Raji (cell line): ENCODE measurements at regions not wholly inside any gene's neighbourhood (a gene's known extent, or its start where the extent isn't known, plus 50 kb on each side); places are given as distances from the start of the nearest gene placed in this dataset.

Source experiments
- POLR2A ChIP-seq: IDR thresholded peaks from 2 replicates; pipeline ENCODE4 v1.6.1; 2011; ENCODE audit warnings: low read depth, low read length, control low read depth; ENCODE audit not compliant: insufficient read depth

DNA sequence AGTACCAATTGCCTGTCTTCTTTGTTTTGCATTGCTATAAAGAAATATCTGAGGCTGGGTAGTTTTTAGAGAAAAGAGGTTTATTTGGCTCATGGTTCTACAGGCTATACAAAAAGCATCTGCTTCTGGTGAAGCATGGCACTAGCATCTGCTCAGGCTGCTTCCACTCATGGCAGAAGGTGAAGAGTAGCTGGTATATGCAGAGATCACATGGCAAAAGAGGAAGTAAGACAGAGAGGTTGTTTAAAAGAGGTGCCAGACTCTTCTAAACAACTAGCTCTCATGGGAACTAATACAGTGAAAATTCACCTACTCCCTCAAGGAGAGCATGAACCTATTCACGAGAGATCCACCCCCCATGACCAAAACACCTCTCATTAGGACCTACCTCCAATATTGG is 56.7 kb upstream of the GUCA2B start:
- TF ChIP-seq POLR2A = no peak

DNA sequence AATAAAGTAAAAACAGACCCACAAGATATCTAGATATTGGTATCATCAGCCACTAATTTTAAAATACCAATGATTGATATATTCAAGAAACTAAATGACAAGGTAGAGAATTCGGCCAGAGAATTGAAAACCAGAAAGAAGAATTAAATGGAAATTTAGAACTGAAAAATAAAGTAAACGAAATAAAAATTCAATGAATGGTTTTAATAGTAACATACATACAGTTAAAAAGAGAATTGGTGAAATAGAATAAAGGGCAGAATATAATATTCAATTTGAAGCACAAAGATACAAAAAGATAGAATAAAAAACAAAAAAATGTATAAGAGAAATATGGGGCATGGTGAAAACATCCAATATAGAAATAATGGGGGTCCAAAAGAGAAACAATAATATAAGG is 64.0 kb upstream of the GUCA2B start:
- no peak for TF ChIP-seq POLR2A

DNA sequence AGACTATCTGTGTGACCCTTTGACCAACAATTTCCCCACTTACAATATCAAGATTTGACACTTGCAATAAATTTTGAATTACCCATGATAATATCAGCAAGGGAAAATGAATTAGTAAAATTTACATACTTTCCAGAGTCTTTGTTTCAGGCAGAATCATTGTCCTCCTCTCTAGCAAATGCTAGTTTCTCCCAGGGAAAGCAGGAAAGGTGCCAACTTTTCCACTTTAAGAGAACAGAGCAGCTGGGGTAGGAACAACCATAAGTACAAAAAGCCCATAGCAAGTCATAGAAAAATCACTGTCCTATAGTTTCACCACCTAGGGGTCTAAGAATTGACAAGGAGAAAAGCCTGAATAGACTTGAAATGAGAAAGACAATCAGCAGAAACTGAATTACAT is 67.1 kb upstream of the GUCA2B start:
- no peak for TF ChIP-seq POLR2A

DNA sequence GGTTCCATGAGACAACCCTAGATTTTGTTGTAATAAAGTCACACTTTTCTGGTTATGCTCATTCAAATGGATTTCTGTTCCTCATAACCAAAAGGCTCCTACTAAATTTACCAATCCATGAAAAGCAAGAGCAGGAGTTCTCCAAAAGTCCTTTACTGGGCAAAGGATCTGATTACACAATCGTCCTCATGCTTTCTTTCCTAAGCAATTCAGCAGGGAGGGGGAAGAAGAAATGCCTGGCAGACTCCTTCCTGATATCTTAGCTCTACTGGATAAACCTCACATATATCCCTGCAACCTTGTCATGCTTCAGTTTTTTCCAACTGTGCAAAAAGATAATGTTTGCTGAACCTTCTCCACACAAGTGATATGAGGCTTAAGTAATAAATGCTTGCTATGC is 67.6 kb upstream of the GUCA2B start:
- no peak for TF ChIP-seq POLR2A

DNA sequence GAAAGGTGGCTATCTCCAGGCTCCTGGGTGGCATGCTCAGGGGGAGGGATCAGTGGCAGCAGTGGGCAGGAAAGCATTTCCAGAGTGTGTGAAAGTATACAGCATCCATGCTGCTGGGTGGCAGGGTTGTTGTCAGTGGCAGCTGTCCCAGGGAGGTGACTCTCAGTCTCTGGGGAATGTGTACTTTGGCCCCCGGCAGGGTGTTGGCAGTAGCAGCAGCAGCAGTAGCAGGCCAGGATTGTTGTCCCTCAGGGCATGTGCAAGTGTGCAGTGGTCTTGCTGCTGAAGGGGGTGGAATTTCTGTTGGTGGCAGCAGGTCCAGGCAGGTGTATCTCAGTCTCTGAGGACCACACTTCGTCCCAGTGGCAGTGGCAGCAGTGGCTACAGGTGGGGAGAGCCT is 71.7 kb upstream of the GUCA2B start:
- TF ChIP-seq POLR2A = no peak

DNA sequence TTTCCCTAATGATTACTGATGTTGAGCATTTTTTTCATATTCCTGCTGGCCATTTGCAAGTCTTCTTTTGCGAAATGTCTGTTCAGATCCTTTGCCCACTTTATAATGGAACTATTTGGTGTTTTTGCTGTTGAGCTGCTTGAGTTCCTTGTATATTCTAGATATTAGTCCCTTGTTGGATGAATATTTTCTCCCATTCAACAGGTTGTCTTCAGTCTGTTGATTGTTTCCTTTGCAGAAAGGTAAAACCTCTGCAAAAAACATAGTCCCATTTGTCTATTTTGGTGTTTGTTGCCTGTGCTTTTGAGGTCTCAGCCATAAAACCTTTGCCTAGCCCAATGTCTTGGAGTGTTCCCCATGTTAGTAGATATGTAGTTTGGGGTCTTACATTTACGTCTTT is 78.0 kb upstream of the GUCA2B start:
- TF ChIP-seq POLR2A = no peak

DNA sequence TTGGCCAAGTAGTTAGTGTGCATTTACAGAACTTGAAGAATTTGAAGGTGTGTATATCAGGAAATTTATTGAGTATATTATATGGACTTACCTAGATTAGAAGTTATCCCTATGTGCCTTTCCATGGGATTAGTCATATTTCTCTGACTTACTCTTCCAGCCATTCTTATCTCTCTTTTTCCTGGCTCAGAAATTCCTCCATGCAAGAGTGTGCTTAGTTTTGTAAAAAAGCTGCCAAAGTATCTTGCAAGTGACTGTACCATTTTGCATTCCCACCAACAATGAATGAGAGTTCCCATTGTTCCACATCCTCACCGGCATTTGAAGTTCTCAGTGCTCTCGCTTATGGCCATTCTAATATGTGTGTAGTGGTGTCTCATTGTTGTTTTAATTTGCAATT is 82.2 kb upstream of the GUCA2B start:
- TF ChIP-seq POLR2A = no peak

DNA sequence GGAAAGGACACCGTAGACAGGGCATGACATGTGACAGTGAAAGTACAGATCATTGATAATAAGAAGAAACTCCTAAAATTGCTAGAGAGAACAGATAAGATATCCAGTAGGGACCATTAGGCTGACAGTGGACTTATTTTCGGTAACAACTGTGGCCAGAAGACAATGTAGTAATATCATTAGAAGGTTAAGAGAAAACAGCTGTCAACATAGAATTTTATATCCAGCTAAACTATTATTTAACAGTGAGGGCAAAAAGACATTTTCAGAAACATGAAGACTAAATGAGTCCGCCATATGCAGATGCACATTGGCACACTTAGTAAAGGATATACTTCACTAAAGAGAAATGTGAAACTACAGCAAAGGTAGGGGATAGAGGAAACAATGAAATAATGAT is 95.4 kb upstream of the GUCA2B start:
- no peak for TF ChIP-seq POLR2A

DNA sequence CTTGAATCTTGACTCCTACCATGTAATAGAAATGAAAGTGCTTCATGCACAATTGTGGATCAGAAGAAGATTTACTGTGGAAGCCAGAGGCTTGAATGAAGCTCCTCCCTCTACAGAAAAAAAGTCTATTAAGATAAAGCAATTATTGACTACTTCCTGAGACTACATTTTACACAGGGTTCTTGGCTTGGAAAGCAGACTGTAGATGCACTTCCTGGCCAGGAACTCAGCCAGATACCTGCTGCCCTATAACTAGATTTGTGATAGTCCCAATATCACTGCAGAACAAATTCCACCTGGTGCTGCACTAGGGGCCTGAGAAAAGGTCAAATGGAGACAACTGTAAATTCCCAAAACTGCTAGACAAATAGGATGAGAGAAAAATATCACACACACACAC is 96.8 kb upstream of the GUCA2B start:
- no peak for TF ChIP-seq POLR2A

DNA sequence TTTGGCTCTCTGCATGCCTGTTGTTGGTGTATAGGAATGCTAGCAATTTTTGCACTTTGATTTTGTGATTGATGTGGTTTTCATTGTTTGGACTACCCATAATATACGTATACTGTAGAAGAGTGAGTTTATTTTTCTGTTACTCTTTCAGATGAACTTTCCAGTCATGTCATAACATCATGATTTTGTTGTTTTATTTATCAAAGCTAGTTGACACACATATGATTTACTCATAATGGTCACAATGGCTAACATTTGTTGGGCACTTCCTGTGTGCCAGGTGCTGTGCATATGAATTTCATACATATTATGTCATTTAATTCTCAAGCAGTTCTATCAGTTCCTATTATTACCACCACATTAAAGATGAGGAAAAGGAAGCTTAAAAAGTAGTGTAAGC is 98.1 kb upstream of the GUCA2B start:
- TF ChIP-seq POLR2A = no peak

DNA sequence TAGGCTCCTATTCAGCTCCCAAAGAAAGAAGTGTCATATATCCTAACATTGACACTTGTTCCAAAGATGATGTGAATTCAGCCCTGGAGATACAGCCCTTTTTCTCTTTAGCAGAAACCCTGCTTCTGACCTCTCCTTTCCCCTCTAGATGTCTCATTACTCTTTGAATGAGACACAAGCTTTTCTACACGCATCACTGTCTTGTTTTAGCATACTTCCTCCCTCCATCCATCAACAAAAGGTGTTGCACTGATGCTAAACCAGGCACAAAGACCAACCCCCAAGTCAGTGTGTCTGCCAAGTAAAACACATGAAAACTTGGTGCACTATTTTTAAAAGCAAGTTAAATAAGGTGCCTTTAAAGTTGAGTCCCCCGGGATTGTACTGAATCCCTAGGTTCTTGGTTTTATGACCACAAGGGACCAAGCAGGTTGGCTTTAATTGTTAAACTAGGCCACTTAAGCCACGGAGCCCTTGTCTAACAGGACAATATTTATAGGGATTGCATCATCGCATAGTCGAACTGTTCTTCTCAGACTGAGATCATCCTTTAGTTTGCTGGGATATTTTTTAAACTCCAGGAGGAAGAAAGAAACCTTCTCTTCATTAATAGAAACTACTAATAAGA is 101.0 kb upstream of the GUCA2B start:
- no peak for TF ChIP-seq POLR2A

DNA sequence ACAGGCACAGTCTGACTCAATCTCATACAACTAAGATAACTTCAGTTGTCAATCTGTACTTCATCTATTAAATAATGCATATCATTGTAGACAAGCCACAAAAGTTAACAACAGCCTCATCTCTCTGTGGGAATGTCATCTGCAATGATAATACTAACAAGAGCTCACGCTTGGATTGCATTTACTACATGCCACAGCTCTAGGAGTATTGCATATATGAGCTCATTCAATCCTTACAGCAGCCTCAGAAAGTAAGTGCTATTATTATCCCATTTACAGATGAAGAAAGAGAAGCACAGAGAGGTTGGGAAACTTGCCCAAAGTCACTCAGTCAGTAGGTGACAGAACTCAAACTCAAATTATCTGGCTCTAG is 105.7 kb upstream of the GUCA2B start:
- TF ChIP-seq POLR2A = no peak

DNA sequence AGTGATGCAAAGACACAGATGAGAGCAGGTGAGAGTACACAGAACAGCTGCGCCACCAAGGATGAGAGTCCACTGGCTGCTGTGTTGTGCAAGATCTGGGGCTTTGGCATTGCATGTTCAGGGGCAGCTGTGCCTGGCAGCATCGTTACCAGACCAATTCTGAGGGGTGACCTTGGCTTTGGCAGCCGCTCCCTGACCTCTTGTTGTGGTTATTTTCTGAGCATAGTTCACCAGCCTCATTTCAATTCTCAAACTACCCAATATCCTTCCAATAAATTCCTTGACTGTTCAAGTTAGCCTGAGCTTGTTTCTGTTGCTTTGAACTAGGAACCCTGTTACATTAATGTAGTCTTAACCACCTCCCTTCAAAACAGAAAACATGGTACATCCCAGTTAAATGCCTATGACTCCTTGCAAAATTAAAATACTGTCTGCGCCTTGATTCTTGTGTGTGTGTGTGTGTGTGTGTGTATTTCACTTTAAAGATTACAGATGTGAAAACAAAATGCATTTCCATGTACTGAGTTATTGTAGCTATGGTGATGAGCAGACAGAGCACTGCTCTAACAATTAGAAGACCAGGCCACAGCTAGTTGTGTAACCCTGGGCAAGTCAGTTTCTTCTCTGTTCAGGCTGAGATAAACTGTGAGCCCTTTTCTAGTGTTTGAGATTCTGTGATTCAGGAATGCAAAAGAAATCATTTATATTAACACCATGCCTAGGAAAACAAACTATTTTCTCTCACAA is 106.3 kb upstream of the GUCA2B start:
- TF ChIP-seq POLR2A = no peak

DNA sequence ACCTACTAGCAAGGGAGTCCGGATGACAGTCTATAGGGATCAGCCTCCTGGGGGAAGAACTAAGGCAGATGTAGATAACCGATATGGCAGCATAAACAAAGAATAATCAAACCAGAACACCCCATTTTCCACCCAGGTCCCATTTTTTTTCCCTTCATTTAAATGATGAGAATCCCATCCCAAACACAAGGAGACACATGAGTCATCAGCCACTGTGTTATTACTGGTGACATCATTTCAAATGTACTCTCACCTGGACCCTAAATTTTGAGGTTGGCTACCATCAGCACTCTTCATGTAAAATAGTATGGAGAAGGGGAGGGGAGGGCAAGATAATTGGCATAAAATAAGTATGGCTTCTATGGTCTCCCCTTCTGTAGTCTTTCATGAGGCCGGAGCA is 108.9 kb upstream of the GUCA2B start:
- TF ChIP-seq POLR2A = no peak

DNA sequence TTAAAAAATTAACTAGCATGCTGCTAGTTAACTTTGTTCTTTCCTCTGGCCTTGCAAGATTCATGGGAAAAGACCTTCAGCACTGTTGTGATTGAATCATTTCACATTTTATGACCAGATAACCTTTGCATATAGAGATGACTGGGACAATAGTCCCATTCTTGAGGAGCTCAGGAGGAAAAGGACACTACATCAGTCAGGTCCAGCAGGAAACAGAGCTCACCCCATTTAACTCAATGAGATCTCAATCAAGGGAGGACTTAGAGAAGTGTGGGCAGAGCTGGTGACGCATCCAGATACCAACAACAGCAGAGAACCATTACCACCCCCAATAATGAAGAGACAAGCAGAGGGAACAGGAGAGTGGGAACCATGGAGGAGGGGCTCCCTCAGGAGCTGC is 109.4 kb upstream of the GUCA2B start:
- TF ChIP-seq POLR2A = no peak

DNA sequence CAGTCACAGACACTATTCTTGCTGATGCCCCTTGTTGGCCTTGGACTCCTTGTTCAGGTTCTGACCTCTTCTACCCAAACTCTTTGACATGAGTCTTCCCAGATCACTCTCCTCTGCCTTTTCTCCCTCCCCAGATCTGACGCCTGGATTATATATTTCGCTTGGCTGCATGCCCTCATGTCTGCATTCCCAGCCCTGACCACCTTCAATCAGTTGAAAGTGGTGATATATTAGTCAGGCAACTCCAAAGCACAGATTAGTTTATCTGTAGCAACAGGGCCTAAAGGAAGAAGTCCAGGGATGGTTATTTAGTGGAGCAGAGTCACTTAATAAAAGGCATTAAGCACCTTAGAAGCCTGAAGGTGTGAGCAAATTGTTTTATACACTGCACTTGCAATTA is 110.0 kb upstream of the GUCA2B start:
- TF ChIP-seq POLR2A = no peak

DNA sequence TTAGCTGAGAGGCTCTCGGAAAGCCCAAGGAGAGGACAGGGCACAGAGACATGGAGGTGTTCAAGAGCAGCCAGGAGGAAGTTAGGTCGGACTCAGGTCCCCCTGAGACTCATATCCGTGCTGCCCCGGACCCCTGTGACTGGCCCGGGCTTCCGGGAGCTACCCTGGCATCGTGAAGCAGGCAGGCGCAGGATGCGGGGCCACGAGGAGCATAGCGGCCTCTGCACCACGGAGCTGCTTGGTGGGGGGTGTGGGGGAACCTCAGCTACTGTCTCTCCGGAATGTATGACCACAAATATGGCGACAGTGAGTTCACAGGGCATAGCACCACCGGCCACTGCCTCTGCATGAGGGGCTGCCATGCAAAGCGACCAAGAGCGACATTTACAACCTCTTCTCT is 112.2 kb upstream of the GUCA2B start:
- no peak for TF ChIP-seq POLR2A

DNA sequence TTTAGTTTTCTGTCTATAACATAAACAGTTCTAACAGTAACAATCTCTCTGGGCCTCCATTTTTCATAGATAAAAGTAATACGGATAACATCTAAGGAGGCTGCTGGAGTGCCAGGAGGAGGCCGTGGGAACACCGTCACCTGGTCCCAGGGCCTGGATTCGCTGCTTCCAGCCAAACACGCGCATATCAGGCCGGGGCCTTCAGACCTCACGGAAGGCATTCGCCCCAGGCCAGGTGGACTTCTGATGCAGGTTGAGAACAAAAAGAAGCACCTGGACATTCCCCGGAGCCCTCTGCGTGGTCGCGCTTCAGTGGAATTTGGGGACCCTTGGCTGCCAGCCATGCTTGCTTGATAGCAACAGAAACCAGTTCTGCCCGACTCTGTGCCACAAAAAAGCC is 113.1 kb upstream of the GUCA2B start:
- TF ChIP-seq POLR2A = no peak

DNA sequence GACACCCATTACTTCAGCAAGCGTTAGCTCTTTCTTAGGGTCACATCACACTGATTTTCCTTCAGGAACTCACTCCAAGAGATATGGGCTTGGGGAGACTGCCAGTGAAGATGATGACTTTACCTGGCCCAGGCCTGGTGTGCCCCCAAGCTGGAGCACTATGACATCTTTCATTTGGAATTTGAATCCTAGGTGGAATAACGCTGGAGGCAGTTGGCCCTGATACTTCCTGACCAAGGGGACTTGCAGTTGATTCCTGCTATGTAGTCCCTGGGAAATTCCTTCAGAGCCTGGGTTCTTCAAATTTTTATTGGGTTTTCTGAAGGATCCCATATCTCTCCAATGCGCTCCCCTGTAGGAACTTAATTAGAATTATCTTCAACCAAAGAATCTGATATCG is 114.9 kb upstream of the GUCA2B start:
- no peak for TF ChIP-seq POLR2A
